Gastroesophageal sphincter (tissue), 3 donors: ENCODE measurements at regions not wholly inside any gene's neighbourhood (a gene's known extent, or its start where the extent isn't known, plus 50 kb on each side); places are given as distances from the start of the nearest gene placed in this dataset.

Experiments used
- POLR2A ChIP-seq, 2 donors: fragments of 450-650 bp; IDR thresholded peaks; one replicate each; pipeline ENCODE4 v1.6.1; 2017; ENCODE audit warnings: antibody characterized with exemption in 2 of 2, mild to moderate bottlenecking in 2 of 2, moderate library complexity in 1 of 2
- POLR2AphosphoS5 ChIP-seq: sonication (generic); formaldehyde crosslinking; IDR thresholded peaks from one replicate; pipeline ENCODE4 v1.6.1; 2017; ENCODE audit warnings: antibody characterized with exemption
- TF ChIP-seq, protein P1 (sequence below), 4 experiments: fragments of 200-600 bp in 2 of 4; fragments of 450-650 bp in 2 of 4; sonication (generic) in 1 of 4; IDR thresholded peaks; one replicate each; pipeline ENCODE4 v1.5.1; 2017 to 2019; ENCODE audit warnings: antibody characterized with exemption in 4 of 4, mild to moderate bottlenecking in 2 of 4, moderate library complexity in 2 of 4

DNA sequence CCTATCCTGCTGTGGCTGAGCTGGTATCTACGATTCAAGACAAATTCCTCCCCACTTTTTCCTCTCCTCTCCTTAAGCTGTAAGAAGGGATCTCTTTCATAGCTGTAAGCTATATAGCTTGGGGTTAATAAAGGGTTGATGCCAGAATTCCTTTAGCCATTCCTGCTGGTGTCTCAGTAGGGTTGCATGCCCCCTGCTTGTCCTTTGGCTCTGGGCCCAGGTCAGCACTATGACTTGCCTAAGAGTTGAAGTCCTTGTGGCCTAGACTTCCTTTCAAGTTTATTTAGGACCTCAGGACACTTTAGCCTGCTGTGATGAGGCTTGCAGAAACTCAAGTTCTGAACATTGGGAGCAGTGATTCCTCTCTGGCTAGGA lies 270.0 kb downstream of the AMY1C start:
- TF ChIP-seq, protein P1, sequence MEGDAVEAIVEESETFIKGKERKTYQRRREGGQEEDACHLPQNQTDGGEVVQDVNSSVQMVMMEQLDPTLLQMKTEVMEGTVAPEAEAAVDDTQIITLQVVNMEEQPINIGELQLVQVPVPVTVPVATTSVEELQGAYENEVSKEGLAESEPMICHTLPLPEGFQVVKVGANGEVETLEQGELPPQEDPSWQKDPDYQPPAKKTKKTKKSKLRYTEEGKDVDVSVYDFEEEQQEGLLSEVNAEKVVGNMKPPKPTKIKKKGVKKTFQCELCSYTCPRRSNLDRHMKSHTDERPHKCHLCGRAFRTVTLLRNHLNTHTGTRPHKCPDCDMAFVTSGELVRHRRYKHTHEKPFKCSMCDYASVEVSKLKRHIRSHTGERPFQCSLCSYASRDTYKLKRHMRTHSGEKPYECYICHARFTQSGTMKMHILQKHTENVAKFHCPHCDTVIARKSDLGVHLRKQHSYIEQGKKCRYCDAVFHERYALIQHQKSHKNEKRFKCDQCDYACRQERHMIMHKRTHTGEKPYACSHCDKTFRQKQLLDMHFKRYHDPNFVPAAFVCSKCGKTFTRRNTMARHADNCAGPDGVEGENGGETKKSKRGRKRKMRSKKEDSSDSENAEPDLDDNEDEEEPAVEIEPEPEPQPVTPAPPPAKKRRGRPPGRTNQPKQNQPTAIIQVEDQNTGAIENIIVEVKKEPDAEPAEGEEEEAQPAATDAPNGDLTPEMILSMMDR (IDR thresholded peaks at IDR 0.05) = no peak
- TF ChIP-seq POLR2AphosphoS5 (no peak), POLR2A (IDR thresholded peaks at IDR 0.05) (no peak)
